ENCODE measurements at regions not wholly inside any gene's neighbourhood (a gene's known extent, or its start where the extent isn't known, plus 50 kb on each side); places are given as distances from the start of the nearest gene placed in this dataset.

- no peak for TF ChIP-seq EZH2 (IDR thresholded peaks at IDR 0.05; ENCODE audit: borderline replicate concordance, low read depth, low read length, severe bottlenecking)
- no peak for TF ChIP-seq JUN (IDR thresholded peaks at IDR 0.05; ENCODE audit: borderline replicate concordance, insufficient read depth, insufficient read length, low read depth)
- no peak for TF ChIP-seq CTCF (IDR thresholded peaks at IDR 0.05; ENCODE audit: extremely low read depth in 1 of 2, insufficient read depth in 1 of 2, low read depth in 1 of 2, low read length in 2 of 2)
- no peak for TF ChIP-seq POLR2A (IDR thresholded peaks at IDR 0.05; ENCODE audit: low read depth, low read length)
- TF ChIP-seq, protein P1, sequence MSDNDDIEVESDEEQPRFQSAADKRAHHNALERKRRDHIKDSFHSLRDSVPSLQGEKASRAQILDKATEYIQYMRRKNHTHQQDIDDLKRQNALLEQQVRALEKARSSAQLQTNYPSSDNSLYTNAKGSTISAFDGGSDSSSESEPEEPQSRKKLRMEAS (IDR thresholded peaks at IDR 0.05; ENCODE audit: insufficient read depth, insufficient read length): no peak
- no peak for TF ChIP-seq MYC (IDR thresholded peaks at IDR 0.05; ENCODE audit: low read depth, low read length)
- no peak for TF ChIP-seq POLR2AphosphoS5 (IDR thresholded peaks at IDR 0.05; ENCODE audit: insufficient read depth, low read depth, low read length)
- no peak for TF ChIP-seq GATA2 (IDR thresholded peaks at IDR 0.05; ENCODE audit: insufficient read depth, insufficient read length, low read depth, low read length)
Measured at GRCh38 chr16:6099102-6099501, 1001.5 kb upstream of the EEF2KMT start.
